ENCODE measurements at regions not wholly inside any gene's neighbourhood (a gene's known extent, or its start where the extent isn't known, plus 50 kb on each side); places are given as distances from the start of the nearest gene placed in this dataset.
A peak's percentile ranks its signal among the peaks of the same experiment; 100 is the strongest.

DNA sequence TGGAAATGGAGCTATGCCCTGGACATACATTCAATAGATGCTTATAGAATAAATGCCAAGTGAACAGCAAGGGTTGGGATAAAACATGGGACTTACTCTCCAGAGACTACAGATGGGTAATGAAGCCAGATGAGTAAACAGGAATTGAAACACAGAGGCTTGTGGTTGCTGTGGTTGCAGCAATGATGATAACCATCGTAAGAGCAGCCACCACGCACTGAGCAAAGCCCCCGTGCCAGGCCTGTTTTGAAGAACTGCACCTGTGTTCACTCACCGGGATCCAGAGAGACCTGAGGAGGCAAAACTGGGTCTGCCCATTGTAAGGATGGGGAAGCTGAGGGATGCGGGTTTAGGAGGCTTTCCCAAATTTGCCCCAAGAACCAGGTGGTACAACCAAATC, 431.1 kb upstream of the CDH4 start:
- no peak for DNase-seq

DNA sequence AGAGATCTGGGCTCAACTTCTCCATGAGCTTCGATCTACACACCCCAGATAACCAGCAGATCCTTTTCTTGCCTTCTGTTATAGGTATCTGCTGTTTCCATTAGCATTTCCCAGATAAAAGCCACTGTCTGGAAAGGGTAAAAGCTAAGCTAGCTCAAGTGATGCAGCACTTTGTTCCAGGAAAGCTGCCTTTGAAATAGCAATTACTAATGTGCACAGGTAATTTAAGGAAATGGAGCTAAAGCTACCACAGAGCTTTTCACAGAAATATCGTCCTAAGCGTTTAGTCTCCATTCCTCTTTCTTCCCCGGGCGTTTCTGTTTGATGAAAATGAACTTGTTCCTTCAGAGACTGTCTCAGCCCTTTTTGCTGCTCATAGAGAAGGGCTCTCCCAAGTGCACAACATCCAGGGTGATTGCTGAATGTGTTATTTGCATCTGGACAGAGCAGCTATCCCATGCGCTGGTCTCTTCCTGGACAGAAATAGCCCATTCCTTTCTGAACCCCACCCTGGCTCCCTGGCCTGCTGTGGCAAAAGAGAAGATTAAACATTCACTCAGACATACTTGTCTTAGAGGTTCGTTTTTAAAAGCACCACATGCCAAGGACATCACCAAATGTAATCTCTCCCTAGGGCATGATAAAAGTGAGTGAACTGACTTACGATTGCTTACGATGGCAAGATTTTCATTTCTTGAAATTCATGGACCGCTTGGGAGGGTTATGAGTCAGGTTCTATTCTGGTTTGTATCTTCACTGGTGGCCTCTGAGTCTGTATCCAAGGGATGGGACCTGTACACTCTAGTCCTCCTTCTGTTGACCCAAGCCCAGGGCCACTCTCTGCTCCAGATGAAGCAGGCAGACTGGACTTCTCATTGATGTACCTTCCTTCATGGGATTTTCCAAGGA, 429.1 kb upstream of the CDH4 start:
- no peak for DNase-seq

DNA sequence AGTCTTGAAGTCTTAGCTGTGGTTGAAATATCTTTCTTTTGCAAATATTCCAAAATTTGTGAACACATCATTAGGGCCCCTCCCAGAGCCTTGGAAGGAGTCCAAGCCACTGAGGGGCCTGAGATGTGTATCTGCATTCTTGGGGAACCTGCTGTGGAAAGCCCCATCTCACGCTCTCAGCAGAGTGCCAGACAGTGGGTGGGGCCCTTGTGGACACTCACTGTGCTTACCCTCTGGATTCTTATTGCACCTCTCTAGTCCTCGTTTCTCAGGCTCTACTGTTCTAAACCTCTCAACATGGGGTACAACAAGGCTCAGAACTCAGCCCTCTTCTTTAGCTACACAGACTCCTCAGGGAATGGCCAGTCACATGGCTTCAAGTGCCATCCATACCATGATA, 416.2 kb upstream of the CDH4 start:
- DNase-seq: no peak

DNA sequence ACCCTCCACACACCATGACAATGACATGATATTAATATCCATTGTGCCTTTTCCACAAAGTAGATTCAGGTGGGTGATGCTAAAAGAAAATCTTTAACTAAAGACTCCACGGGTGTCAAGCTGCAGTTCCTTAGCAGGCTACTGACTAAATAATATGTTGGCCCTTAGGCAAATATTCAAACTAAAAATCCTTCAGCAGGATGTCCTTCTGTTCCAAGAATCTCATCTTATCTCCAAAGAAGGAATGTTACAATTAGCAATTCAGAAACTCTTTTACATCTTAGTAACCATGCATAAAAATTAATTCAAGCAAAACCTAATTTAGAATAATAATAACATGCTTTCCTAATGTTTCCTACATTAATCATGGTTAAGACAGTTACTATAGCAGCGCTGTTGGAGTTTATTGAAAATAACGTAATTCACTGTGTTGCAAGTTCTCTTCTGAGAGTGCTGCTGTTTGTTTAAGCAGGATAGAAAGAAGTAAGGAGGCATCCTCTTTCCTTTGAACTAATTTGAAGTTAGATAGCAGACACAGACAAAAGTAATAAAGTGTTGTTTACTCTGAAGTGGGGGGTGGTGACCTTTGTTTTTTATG, 414.8 kb upstream of the CDH4 start:
- no peak for DNase-seq

DNA sequence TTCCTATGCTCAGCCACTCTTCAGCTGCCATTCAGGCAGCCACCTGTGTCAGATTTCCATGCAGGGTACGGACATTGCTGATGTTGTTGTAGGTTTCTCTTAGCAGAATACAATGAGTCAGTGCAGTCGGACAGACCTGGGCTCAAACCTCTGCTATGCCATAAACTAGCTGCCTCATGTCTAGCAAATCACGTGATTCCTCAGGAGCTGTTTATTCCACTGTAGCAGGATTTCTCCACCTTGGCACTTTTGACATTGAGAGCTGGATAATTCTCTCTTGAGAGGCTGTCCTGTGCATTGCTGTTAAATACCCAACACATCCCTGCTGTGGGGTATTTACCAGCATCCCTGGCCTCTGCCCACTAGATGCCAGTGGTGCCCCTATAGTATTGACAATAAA, 413.8 kb upstream of the CDH4 start:
- DNase-seq: no peak

DNA sequence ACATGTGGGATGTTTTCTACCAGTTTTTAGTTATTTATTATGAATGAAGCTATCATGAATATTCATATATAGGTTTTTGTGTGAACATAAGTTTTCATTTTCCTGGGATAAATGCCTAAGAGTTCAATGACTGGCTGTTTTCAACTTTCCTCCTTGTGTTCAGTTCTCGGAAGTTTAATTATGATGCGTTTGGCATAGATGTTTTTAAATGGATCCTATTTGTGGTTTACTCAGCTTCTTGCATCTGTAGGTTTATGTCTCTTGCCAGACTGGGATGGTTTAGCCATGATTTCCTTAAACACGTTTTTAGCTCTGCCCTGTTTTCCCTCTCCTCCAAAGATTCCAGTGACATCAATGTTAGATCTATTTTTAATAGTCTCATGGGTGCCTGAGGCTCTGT, 411.1 kb upstream of the CDH4 start:
- no peak for DNase-seq

DNA sequence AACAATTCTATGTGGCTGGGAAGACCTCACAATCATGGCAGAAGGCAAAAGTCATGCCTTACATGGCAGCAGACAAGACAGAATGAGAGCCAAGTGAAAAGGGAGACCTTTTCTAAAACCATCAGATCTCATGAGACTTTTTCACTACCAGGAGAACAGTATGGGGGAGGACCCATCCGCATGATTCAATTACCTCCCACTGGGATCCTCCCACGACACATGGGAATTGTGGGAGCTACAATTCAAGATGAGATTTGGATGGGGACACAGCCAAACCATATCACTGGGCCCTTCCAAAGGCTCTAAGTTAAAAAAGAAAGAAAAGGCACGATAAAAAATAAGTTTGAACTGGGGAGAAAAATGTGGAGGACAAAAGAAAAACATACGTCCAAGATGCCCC, 406.9 kb upstream of the CDH4 start:
- DNase-seq: no peak

DNA sequence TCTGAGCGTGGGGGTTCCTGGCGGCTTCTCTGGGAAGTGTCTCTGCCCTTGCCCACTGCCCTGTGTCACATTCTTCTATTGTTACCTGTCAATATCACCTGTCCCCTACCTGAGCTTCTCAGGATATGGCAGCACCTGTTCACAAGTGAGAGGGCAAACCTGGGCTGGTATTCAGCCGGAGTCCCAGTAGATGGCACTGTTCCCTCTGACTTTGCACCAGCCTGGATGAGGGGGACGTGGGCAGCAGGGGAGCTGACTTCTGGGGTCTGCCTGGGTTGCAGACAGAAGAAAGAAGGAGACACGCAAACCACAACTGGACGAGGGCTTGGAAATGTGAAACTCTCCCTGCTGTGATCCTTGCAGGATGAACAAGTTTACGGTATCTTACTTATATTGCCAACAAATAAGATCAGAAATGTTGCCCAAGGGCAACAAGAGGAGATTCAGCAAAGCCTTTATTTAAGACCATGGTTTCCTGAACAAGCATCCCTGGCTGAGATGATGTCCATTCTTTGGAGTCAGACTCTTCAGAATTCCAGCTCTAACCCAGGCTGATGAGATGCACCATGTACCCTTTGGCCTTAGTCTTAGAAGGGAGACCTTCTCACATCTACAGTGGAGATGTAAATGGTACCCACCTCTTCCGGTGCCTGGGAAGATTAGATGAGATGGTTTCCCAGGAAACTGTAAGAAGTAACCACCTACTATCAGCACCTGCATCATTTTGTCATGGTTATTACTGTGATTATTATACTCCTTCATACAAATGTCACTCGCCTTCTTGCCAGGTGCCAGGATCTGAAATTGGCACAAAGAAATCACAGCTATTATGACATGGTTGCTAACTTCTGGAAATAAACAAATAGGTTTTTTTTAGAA, 400.0 kb upstream of the CDH4 start:
- peak in 1 of 2 experiments; percentile 5 for DNase-seq

DNA sequence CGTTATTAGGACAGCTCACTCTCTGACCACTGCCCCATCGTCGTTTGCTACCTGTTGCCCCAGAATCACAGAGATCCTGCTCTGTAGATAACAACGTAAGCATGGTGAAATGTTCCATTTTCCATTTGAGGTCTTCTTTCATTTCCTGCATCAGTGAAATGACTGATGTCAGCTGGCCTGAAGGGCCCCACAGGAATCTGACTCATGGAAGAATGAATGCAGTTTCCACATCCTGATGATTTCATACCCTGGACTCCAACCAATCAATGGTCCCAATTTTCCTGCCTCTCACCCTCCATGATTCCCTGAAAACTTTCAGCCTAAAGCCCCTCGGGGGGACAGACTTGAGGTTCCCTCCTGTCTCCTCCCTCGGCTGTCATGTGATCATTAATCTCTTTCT, 394.4 kb upstream of the CDH4 start:
- no peak for DNase-seq

DNA sequence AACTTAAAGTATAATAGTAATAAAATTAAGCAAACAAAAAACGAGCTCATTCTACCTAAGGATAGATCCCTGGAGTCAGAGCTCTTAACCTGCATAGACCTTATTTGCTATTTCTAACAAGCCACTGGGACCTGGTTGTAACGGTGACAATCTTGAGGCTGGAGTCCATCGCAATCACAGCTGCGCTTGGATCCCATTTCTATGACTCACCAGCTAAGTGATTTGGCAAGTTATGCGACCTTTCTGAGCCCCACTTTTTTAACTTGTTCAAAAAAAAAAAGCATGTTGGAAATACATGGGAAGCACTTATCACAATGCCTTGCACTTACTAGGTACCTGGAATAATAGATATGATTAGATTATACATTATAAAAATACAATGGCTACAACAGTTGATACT, 389.5 kb upstream of the CDH4 start:
- DNase-seq: no peak

DNA sequence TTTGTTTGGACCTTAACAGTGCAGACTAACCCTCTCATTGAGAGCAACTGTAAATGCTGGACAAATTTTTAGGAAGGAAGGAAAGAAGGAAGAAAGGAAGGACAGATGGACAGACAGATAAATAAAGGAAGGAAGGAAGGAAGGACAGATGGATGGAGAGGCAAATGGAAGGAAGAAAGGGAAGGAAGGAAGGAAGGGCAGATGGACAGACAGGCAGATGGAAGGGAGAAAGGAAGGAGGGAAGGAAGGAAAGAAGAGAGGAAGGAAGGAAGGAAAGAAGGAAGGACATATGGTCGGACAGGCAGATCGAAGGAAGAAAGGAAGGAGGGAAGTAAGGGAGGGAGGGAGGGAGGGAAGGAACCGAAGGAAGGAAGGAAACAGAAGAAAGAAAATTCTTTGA, 388.5 kb upstream of the CDH4 start:
- DNase-seq: no peak

DNA sequence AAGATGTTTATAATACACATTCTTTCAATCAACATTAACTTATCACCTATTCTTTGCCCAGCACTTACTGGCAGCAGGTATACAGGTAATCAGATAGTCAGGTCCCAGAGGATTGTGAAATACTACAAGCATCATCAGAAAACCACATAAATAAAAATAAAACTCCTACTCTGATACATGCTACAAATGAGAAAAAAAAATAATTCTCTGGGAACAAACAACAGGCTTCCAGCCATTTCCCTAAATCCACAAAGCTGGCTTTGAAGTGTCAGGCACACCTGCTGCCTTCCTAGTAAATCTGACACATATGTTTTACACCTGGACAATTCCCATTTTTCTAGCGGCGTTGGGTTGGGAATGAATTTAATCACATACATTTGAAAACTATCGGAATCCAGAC, 384.5 kb upstream of the CDH4 start:
- DNase-seq: no peak

DNA sequence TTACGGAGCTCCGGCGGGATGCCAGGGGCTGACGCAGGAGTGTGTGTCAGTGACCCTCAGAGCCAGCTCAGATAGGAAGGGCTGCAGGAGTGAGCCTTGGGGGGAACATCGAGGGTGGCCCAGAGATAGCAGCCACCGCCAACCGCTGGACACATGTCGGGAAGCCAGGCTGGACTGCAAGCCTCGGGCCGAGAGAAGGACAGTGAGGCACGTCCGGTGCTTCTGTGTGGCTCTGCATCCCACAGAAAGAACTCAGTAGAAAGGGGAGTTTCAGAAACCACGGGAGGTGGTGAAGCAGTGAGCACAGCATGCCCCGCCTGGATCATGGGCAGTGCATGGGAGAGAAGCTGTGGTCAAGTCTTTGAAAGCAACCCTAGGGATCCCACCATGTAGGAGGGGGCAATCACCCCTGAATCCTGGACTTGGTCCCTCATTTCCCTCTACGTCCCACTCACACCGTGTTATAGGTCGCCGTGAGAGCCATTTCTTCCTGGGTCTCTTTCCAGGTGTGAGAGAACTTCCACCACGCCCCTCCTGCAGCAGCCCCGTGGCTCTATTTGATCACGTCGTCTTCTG, 383.7 kb upstream of the CDH4 start:
- DNase-seq: no peak

DNA sequence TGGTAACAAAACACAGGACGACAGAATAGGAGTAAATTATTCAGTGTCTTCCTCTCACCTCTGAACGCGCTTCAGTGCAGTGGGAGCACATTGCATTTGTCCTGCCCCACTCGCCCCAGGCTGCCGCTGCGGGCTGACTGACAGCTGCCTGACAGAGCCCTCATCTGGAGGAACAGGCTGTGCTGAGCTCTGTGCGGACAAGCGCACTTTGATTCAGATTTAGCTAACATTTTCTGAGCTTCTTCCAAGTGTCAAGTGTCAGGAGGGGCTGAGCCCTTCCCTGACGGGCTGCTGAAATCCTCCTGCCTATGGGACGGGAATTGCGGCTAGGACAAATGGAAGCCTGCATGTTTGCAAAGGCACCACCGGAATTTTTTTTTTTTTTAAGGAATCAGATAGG, 383.0 kb upstream of the CDH4 start:
- DNase-seq: no peak

DNA sequence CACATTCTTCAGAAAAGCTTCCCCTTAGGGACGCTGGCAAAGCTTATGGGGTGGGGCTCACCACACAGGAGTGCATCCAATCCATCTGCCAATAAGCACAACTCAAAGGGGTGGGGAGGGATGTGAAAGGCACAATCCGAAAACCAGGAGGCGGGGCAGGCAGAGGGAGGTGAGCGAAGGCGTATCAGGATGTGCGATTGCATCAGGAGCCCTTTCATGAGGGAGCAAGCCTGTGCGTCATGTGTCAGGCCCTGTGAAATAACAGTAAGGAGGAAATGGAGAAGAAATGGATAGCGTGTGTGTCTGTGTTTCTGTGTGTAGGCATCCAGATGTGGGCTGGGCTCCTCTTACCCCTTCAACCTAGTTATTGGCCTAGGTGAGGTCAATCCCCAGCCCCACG, 382.4 kb upstream of the CDH4 start:
- no peak for DNase-seq

DNA sequence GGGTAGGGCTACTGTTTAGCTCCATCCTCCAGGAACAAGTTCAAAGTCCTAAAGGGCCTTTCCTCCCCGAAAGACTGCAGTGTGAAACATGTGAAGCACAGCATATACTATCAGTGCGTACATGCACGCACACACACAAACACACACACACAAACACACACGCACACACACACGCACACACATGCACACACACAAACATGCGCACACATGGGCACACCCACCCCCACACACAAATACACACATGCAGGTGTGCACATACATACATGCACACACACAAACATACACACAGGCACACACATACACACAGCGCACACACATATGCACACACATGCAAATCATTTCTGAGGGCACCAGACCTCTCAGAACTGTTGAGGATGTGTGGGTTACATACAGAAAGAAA, 382.0 kb upstream of the CDH4 start:
- no peak for DNase-seq

DNA sequence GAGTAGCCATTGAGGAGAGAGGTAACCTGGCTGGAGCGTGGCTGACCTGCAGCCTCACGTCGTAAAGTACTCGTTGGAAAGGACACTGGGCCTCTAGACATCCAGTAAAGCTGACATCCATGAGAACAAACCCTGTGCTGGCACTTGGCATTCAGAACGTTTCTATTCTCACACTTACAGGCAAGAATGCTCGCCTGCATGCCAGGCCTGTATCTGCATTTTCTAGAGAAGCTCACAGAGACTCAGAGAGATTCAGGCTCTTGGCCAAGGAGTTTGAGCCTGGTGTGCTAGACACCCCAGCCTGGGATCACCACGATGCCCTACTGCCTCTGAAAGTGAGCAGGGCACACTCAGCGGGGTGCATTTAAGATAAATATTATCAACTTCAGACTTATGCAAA, 379.8 kb upstream of the CDH4 start:
- DNase-seq: no peak

DNA sequence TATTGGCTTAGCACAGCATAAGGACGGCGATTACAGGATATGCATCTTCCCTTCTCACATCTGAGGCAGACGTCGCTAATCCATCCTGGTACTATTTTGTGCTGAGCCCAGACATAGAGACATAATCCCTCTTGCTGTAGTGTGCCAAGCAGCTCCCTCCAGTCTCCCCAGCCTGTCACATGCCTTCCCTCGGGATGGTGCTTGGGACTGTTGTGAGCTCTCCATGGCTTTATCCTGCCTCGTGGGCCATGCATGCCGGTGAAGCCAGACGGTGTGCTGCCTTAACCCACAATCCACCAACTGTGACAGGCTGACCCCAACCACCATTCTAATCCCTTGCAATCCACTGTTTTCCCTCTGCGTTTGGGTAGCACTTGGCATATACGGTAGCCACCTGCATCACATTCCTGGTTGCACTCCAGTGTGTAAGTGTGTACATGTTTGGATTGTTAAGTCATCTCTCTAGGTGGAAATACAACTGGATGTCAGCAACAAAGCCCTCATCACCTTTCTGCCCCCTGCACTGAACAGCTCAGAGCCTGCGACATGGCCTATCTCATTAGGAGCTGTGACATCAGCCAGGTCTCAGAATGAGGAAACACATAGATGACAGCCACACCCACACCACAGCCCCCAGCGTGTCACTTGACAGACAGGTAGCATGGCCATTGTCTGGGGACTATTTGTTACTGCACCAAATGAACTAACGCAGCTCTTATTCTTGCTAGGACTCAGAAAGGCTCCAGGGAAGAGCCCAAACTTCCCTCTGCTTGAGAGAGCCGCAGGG, 374.8 kb upstream of the CDH4 start:
- no peak for DNase-seq

DNA sequence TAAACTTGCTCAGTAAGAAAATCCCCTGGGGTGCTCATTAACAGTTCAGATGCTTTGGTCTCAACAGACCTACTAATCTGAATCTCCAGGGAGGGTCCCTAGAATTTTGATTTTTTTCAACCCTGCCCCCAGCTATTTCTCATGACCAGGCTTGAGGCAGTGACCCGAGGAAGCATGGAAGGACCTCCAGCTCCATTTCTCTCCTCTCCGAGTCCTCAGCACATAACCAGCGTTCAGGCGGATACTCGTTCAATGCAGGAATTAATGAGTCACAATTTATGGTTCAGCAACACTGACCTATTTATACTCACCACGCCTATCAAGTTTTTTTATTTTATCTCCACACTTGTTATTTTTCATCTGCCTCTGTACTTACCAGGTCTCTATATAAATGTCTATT, 369.2 kb upstream of the CDH4 start:
- no peak for DNase-seq

DNA sequence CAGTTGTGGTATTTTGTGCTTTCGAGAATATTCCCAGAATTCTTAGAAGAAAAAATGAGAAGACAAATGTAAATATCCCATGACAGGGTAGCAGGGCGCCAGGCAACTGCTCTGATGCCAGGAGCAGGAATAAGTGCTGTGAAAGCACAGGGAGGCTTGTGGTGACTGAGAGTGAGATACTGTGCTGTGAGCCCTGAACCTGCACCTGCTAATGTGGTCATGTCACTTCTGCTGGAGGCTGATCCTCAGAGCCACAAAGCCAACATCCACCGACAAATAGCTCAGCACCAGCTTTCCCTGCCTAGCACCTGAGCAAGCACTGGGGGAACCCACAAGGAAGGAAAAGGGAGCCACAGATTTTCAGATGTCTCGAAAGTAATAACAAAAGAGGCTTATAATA, 368.6 kb upstream of the CDH4 start:
- no peak for DNase-seq

DNA sequence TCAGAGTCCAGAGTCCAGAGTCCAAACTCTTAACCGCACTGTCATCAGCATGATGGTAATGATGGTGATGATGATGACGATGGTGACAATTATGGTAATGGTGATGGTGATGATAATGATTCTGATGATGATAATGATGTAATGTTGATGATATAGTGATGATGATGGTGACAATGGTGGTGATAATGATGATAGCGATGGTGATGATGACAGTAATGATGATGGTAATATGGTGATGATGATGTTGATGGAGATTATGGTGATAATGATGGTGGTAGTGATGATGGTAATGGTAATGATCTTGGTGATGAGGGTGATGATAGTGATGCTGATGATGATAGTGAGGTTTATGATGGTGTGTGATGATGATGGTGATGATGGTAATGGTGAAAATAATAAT, 367.8 kb upstream of the CDH4 start:
- DNase-seq: no peak

DNA sequence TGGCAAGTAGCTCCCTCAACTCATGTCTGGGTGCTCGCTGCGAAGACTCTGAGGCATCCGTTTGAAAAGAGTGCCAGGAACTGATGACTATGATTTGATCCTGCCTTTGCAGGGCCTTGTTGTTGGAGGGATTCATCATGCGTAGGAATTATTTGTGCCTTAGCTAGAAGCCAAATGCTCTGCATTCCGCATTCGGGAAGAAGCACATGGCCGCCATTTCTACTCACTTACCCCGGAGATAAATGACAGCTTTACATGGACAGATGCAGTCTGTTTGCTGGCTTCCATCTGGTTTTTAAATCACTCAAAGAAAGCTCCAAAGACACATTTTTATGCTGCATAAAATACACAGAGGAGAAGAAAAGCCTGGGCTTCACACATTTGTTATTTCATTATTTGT, 363.3 kb upstream of the CDH4 start:
- no peak for DNase-seq
